HEK293T (cell line): ENCODE measurements at regions not wholly inside any gene's neighbourhood (a gene's known extent, or its start where the extent isn't known, plus 50 kb on each side); places are given as distances from the start of the nearest gene placed in this dataset.
"Not testable (repeated sequence)": the region's sequence is repeated elsewhere in the genome, so short reads cannot be mapped to it uniquely, and the experiment has no call there.

Experiments
- CTCF ChIA-PET: fragments of 350-600 bp; formaldehyde crosslinking; extraction: SDS; loops from one replicate; lab custom pipeline; 2021; ENCODE audit warnings: antibody characterized with exemption, inconsistent platforms; lab: Yijun Ruan, JAX
- POLR2A ChIA-PET: fragments of 350-600 bp; formaldehyde crosslinking; extraction: SDS; loops from one replicate; lab custom pipeline; 2020; ENCODE audit warnings: antibody characterized with exemption, inconsistent platforms; lab: Yijun Ruan, JAX
- DNase-seq: peaks from one replicate; pipeline ENCODE4 v3.0.0; 2012; ENCODE audit warnings: mixed read lengths; ENCODE audit errors: extremely low spot score
- ARNT ChIP-seq: fragments of 450-650 bp; IDR thresholded peaks from 2 replicates; pipeline ENCODE4 v1.6.1; 2017; ENCODE audit warnings: mild to moderate bottlenecking
- BHLHE40 ChIP-seq: fragments of 450-650 bp; IDR thresholded peaks from 2 replicates; pipeline ENCODE4 v1.6.1; 2016; ENCODE audit warnings: mild to moderate bottlenecking, moderate library complexity, borderline replicate concordance
- CTBP1 ChIP-seq: fragments of 450-650 bp; IDR thresholded peaks from 2 replicates; pipeline ENCODE4 v1.6.1; 2016; ENCODE audit warnings: borderline replicate concordance
- ELF4 ChIP-seq: fragments of 450-650 bp; IDR thresholded peaks from 2 replicates; pipeline ENCODE4 v1.6.1; 2017; ENCODE audit warnings: antibody characterized with exemption
- FOXA1 ChIP-seq: fragments of 450-650 bp; IDR thresholded peaks from 2 replicates; pipeline ENCODE4 v1.6.1; 2016; ENCODE audit warnings: mild to moderate bottlenecking
- FOXK2 ChIP-seq: fragments of 450-650 bp; IDR thresholded peaks from 2 replicates; pipeline ENCODE4 v1.6.1; 2016; ENCODE audit warnings: mild to moderate bottlenecking
- FOXM1 ChIP-seq: fragments of 450-650 bp; IDR thresholded peaks from 2 replicates; pipeline ENCODE4 v1.6.1; 2017; ENCODE audit warnings: mild to moderate bottlenecking, borderline replicate concordance
- HDGF ChIP-seq: fragments of 450-650 bp; IDR thresholded peaks from 2 replicates; pipeline ENCODE4 v1.6.1; 2017; ENCODE audit warnings: antibody characterized with exemption, borderline replicate concordance
- L3MBTL2 ChIP-seq: fragments of 450-650 bp; conservative IDR thresholded peaks from 2 replicates; pipeline ENCODE4 v1.6.1; 2016; ENCODE audit warnings: mild to moderate bottlenecking
- LEF1 ChIP-seq: fragments of 450-650 bp; IDR thresholded peaks from 2 replicates; pipeline ENCODE4 v1.6.1; 2017; ENCODE audit warnings: mild to moderate bottlenecking, borderline replicate concordance
- NFRKB ChIP-seq: fragments of 450-650 bp; IDR thresholded peaks from 2 replicates; pipeline ENCODE4 v1.6.1; 2016; ENCODE audit warnings: mild to moderate bottlenecking, moderate library complexity
- SP1 ChIP-seq: fragments of 450-650 bp; IDR thresholded peaks from 2 replicates; pipeline ENCODE4 v1.6.1; 2017
- SUZ12 ChIP-seq: fragments of 450-650 bp; IDR thresholded peaks from 2 replicates; pipeline ENCODE4 v1.6.1; 2016; ENCODE audit warnings: mild to moderate bottlenecking
- TARDBP ChIP-seq: fragments of 450-650 bp; IDR thresholded peaks from 2 replicates; pipeline ENCODE4 v1.6.1; 2016
- ZNF384 ChIP-seq: fragments of 450-650 bp; IDR thresholded peaks from 2 replicates; pipeline ENCODE4 v1.6.1; 2016
- TF ChIP-seq, protein P1 (sequence below): fragments of 450-650 bp; IDR thresholded peaks from 2 replicates; pipeline ENCODE4 v1.6.1; 2016

DNA sequence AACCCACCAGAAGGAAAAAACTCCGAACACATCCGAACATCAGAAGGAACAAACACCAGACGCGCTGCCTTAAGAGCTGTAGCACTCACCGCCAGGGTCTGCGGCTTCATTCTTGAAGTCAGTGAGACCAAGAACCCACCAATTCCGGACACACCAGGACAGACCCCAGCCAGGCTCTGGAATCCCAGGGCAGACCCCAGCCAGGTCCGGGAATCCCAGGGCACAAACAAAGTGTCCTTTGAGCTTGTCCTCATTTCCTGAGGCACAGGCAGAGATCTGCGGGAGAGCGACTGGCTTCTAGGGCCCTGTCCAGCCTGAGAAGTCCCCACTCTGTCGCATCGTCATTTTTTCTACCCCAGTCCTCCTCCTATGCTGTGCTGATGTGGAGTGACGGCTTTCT, 461.1 kb downstream of the ACTL7B start:
- ChIA-PET POLR2A (no interaction called here), CTCF (no interaction called here)
- no peak for TF ChIP-seq TARDBP
- no peak for DNase-seq

DNA sequence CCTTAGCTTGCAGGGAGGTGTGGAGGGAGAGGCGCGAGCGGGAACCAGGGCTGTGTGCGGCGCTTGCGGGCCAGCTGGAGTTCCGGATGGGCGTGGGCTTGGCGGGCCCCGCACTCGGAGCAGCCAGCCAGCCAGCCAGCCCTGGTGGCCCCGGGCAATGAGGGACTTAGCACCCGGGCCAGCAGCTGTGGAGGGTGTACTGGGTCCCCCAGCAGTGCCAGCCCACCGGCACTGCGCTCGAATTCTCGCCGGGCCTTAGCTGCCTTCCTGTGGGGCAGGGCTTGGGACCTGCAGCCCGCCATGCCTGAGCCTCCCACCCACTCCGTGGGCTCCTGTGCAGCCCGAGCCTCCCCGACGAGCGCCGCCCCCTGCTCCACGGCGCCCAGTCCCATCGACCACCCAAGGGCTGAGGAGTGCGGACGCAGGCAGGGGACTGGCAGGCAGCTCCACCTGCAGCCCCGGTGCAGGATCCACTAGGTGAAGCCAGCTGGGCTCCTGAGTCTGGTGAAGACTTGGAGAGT, 462.2 kb downstream of the ACTL7B start:
- DNase-seq, POLR2A ChIA-PET, CTCF ChIA-PET: not testable (repeated sequence)

DNA sequence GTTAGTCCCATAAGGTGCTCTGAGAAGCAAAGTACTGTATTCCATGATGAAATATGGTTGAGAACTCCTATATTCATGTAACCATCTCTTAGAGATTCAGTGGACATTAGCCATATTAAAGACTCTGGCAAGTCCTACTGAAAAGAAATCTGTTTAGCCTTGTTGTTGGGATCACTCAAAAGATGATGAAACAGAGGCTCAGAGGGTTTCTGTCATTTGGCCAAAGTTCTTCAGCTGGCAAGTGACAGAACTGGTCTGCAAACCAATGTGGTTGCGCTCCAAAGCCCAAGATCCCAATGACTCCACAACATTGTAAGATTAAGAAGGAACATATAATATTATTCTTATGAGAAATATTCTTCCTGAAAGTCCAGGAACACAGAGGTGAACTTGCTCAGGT, 462.9 kb downstream of the ACTL7B start:
- ChIA-PET CTCF (no interaction called here), POLR2A (no interaction called here)
- TF ChIP-seq TARDBP (no peak), FOXM1 (no peak), ZNF384 (no peak), FOXK2 (no peak), LEF1 (no peak), NFRKB (no peak)
- TF ChIP-seq, protein P1, sequence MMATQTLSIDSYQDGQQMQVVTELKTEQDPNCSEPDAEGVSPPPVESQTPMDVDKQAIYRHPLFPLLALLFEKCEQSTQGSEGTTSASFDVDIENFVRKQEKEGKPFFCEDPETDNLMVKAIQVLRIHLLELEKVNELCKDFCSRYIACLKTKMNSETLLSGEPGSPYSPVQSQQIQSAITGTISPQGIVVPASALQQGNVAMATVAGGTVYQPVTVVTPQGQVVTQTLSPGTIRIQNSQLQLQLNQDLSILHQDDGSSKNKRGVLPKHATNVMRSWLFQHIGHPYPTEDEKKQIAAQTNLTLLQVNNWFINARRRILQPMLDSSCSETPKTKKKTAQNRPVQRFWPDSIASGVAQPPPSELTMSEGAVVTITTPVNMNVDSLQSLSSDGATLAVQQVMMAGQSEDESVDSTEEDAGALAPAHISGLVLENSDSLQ: no peak
- DNase-seq: no peak

DNA sequence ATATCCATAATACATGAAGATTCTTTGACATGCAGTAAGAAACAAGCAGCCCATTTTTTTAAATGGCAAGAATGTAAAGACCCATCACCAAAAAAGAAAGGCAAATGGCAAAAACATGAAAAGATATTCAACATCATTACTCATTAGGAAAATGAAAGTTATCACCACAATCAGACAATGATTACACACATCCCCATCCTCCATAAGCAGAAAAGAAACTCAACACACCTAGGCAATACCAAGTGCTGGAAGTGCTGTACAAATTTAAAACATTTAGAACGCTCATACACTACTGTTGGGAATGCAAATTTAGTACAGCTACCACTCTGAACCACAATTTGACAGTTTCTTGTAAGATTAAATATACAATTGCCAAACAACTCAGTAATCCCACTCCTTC, 466.7 kb downstream of the ACTL7B start:
- CTCF ChIA-PET: no interaction called here
- TF ChIP-seq NFRKB (no peak), FOXA1 (no peak), SUZ12 (no peak), HDGF (no peak), TARDBP (no peak), FOXM1 (no peak), BHLHE40 (no peak), L3MBTL2 (no peak), FOXK2 (no peak), ZNF384 (no peak), SP1 (no peak), ARNT (no peak), CTBP1 (no peak)
- POLR2A ChIA-PET: no interaction called here
- no peak for DNase-seq

DNA sequence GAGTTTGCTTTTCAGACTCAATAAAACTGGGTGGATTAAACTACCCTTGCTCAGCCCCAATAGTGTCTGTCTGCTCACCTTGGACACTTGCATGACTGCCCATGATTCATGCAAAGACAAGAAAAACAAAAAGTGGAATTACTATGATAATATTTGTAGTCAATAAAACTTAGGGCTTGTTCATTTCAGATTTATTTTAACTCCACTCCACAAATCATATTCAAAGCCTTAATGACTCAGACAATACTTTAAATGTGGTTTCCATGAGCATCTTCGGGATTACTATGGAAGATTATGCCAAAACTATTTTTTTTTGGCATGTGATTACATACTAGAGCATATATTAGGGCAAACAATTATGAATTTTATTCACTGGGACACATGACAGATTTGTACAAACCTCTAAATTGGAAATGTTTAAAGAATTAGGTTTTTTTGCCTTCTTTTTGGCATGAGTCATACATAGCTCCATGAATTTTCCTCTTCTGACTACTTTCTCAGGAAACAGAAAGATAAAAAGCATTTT, 468.9 kb downstream of the ACTL7B start:
- TF ChIP-seq FOXK2: no peak
- TF ChIP-seq SUZ12: no peak
- no peak for TF ChIP-seq TARDBP
- no peak for TF ChIP-seq CTBP1
- ChIA-PET CTCF (no interaction called here), POLR2A (no interaction called here)
- DNase-seq: no peak

DNA sequence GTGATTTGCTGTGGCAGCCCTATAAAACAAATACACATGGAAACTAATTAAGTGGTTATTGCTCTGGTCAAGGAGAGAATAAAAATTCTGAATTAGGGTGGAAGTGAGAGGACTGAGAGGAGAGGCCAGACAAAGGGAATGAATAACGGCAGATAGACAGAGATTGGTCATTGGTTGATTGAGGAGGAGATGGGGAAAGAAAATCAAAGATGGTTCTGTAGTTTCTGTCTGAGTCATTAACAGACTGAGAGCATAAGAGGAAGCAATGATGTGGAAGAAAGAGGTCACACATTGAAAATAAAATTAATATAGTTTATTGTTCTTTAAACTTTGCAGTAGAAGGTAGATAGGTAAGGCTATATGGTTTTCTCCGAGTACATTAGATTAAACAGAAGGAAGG, 469.8 kb downstream of the ACTL7B start:
- DNase-seq: no peak
- POLR2A ChIA-PET: no interaction called here
- CTCF ChIA-PET: no interaction called here
- TF ChIP-seq ELF4 (no peak), LEF1 (no peak), L3MBTL2 (no peak), CTBP1 (no peak), FOXM1 (no peak), FOXA1 (no peak), NFRKB (no peak), SP1 (no peak), HDGF (no peak), FOXK2 (no peak)

DNA sequence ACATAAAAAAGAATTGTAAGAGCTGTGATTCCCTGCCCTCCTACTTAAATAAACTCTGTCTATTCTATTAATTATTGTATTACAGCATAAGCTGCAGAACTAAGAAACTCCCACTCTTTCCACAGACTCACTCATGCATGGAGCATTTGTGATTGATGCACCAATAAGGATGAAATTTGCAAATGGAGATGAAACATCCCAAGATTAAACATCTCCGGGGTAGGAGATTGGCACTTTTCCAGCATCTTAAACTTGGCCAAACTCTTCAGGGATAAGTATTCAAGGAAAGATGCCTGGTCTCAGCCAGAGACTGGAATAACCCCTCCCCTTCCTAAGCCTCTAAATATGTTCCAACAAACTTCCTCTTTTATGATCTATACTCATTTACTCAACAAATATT, 472.0 kb downstream of the ACTL7B start:
- POLR2A ChIA-PET: no interaction called here
- TF ChIP-seq SP1 (no peak), BHLHE40 (no peak), SUZ12 (no peak), ZNF384 (no peak), ELF4 (no peak), L3MBTL2 (no peak), TARDBP (no peak)
- CTCF ChIA-PET: no interaction called here
- DNase-seq: no peak

DNA sequence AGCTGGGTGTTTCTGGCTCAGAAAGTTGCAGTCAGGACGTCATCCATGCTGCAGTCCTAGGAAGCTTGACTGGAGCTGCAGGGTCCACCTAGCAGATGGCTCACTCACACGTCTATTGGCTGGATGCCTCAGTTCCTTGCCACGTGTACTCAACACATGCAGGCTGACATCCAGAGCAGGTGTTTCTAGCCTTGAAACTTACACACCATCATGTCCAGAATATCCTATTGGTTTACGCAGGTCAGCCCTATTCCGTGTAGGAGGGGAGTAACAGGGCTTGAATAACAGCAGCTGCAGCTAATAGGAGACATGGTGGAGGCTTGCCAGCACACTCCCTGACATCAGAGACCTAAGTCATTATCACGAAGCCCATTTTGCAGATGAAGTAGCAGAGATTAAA, 473.5 kb downstream of the ACTL7B start:
- POLR2A ChIA-PET: no interaction called here
- DNase-seq: no peak
- CTCF ChIA-PET: no interaction called here
- TF ChIP-seq LEF1: no peak
- no peak for TF ChIP-seq ELF4
- no peak for TF ChIP-seq FOXM1

DNA sequence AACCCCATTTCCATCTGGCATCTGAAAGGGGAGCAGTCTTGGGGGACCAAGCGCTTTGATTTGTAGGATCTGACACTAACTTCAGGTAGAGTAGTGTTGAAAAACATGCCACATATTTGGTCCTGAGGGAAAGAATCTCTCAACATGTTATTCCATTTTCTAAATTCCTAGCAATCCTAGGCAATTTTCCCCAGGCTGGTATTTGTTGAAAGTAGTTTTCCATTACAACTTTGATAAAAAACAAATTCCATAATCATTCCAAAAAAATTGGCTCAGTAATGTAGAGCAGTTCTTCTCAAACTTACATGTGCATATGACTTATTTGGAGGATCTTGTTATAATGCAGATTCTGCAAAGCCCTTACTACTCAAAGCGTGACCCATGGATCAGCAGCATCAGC, 477.9 kb downstream of the ACTL7B start:
- no peak for DNase-seq
- ChIA-PET CTCF (no interaction called here), POLR2A (no interaction called here)
- TF ChIP-seq BHLHE40 (no peak), SUZ12 (no peak), CTBP1 (no peak), SP1 (no peak), HDGF (no peak), ELF4 (no peak), L3MBTL2 (no peak), NFRKB (no peak), ARNT (no peak), LEF1 (no peak), ZNF384 (no peak), FOXK2 (no peak), FOXM1 (no peak), FOXA1 (no peak)
- TF ChIP-seq, protein P1: no peak
